Glutamatergic neuron (in vitro differentiated cells): ENCODE measurements at regions not wholly inside any gene's neighbourhood (a gene's known extent, or its start where the extent isn't known, plus 50 kb on each side); places are given as distances from the start of the nearest gene placed in this dataset.
A peak's percentile ranks its signal among the peaks of the same experiment; 100 is the strongest.

Experiments
- DNase-seq: peaks from one replicate; pipeline ENCODE4 v3.0.0; 2022
- H3K27ac Mint-ChIP-seq: one replicate; pipeline ENCODE4 v1.8.0; 2020; ENCODE audit warnings: mild to moderate bottlenecking, mixed read lengths, inconsistent platforms; ENCODE audit not compliant: unreplicated experiment
- H3K27me3 Mint-ChIP-seq: one replicate; pipeline ENCODE4 v1.8.0; 2020; ENCODE audit warnings: mild to moderate bottlenecking, moderate library complexity, mixed read lengths, inconsistent platforms; ENCODE audit not compliant: unreplicated experiment
- H3K36me3 Mint-ChIP-seq: one replicate; pipeline ENCODE4 v1.8.0; 2020; ENCODE audit warnings: mild to moderate bottlenecking, mixed read lengths, inconsistent platforms; ENCODE audit not compliant: unreplicated experiment
- H3K4me1 Mint-ChIP-seq: one replicate; pipeline ENCODE4 v1.8.0; 2020; ENCODE audit warnings: mild to moderate bottlenecking, low read depth, mixed read lengths, inconsistent platforms; ENCODE audit not compliant: unreplicated experiment
- H3K4me3 Mint-ChIP-seq: one replicate; pipeline ENCODE4 v1.8.0; 2020; ENCODE audit warnings: mild to moderate bottlenecking, mixed read lengths, inconsistent platforms; ENCODE audit not compliant: unreplicated experiment
- H3K9me3 Mint-ChIP-seq: one replicate; pipeline ENCODE4 v1.8.0; 2020; ENCODE audit warnings: mild to moderate bottlenecking, moderate library complexity, mixed read lengths, inconsistent platforms; ENCODE audit not compliant: unreplicated experiment
- CTCF ChIP-seq: fragments of 200-600 bp; sonication (generic); IDR thresholded peaks from one replicate; pipeline ENCODE4 v1.5.0; 2021; ENCODE audit not compliant: partially characterized antibody, unreplicated experiment

GRCh38 chr9:108783731-108784495 lies 71.9 kb downstream of the ACTL7B start:
- peaks cover 40% of the 10 kb centered on the region for H3K4me1 Mint-ChIP-seq
- peak overlapping the region; percentile 74 for H3K27ac Mint-ChIP-seq

GRCh38 chr9:108783326-108783725 lies 72.5 kb downstream of the ACTL7B start:
- Mint-ChIP-seq H3K36me3 (no peaks in the 10 kb centered on the region), H3K9me3 (peaks cover 2% of the 10 kb centered on the region), H3K4me1 (peaks cover 40% of the 10 kb centered on the region), H3K4me3 (peak overlapping the region; percentile 28), H3K27me3 (peaks cover 1% of the 10 kb centered on the region), H3K27ac (peak overlapping the region; percentile 40)
- TF ChIP-seq CTCF, result no peak
- DNase-seq, result no peak

More at GRCh38 chr9:108783731-108784495, 71.9 kb downstream of the ACTL7B start:
- Mint-ChIP-seq H3K9me3 (peaks cover 2% of the 10 kb centered on the region), H3K4me3 (no peak overlapping the region), H3K36me3 (no peaks in the 10 kb centered on the region), H3K27me3 (peaks cover 1% of the 10 kb centered on the region)
- TF ChIP-seq CTCF, result no peak
- DNase-seq, result no peak

- Mint-ChIP-seq H3K4me1 (peaks cover 26% of the 10 kb centered on the region), H3K9me3 (peaks cover 2% of the 10 kb centered on the region), H3K27ac (no peak overlapping the region), H3K27me3 (no peaks in the 10 kb centered on the region), H3K4me3 (no peak overlapping the region), H3K36me3 (no peaks in the 10 kb centered on the region)
- no peak for DNase-seq
- TF ChIP-seq CTCF, result no peak
Observed at GRCh38 chr9:108780942-108781734, 74.6 kb downstream of the ACTL7B start.

GRCh38 chr9:108779551-108780325 lies 76.0 kb downstream of the ACTL7B start:
- Mint-ChIP-seq H3K27me3 (no peaks in the 10 kb centered on the region), H3K36me3 (no peaks in the 10 kb centered on the region), H3K4me1 (peaks cover 26% of the 10 kb centered on the region), H3K27ac (no peak overlapping the region), H3K9me3 (peaks cover 2% of the 10 kb centered on the region), H3K4me3 (no peak overlapping the region)
- no peak for DNase-seq
- no peak for TF ChIP-seq CTCF
